IMR-90 (cell line): ENCODE measurements at regions not wholly inside any gene's neighbourhood (a gene's known extent, or its start where the extent isn't known, plus 50 kb on each side); places are given as distances from the start of the nearest gene placed in this dataset.

Source experiments
- ATAC-seq: fragments of 200-7000 bp; cut with Tn5 transposase; 2 replicates; pipeline ENCODE4 v1.9.1; 2020; ENCODE audit warnings: low read depth, mild to moderate bottlenecking, moderate library complexity
- BruUV-seq: library from RNA; stranded (reverse); fragments of 400-500 nt; replicated peaks from 2 replicates; lab custom pipeline; 2021; lab: Mats Ljungman, UMichigan
- CTCF ChIA-PET: fragments of 300-600 bp; formaldehyde crosslinking; extraction: SDS; loops from one replicate; lab custom pipeline; 2021; ENCODE audit warnings: antibody characterized with exemption; lab: Yijun Ruan, JAX
- POLR2A ChIA-PET: fragments of 300-600 bp; sonication (Branson Sonifier 250); formaldehyde crosslinking; loops from one replicate; lab custom pipeline; 2022; ENCODE audit warnings: antibody characterized with exemption; ENCODE audit not compliant: unreplicated experiment; lab: Charles Lee
- DNase-seq: peaks from one replicate; pipeline ENCODE4 v3.0.0; 2013
- H2AFZ ChIP-seq: replicated peaks from 2 replicates; pipeline ENCODE3; 2013; ENCODE audit warnings: low read length, mild to moderate bottlenecking; ENCODE audit not compliant: poor library complexity
- H2AK5ac ChIP-seq: 2 replicates; pipeline ENCODE4 v1.6.1; 2013; ENCODE audit warnings: low read depth, low read length, inconsistent platforms
- H2AK9ac ChIP-seq: replicated peaks from 2 replicates; pipeline ENCODE3; 2013; ENCODE audit warnings: mild to moderate bottlenecking, low read depth, low read length, moderate library complexity; ENCODE audit not compliant: poor library complexity
- H2BK120ac ChIP-seq: 2 replicates; pipeline ENCODE4 v1.6.1; 2013; ENCODE audit warnings: low read depth, low read length, inconsistent platforms
- H2BK15ac ChIP-seq: 3 replicates; pipeline ENCODE4 v1.6.1; 2013; ENCODE audit warnings: low read depth, low read length, inconsistent platforms
- H2BK20ac ChIP-seq: 2 replicates; pipeline ENCODE4 v1.6.1; 2013; ENCODE audit warnings: low read depth, mild to moderate bottlenecking, inconsistent platforms, low read length, moderate library complexity
- H2BK5ac ChIP-seq: 2 replicates; pipeline ENCODE4 v1.6.1; 2013; ENCODE audit warnings: mild to moderate bottlenecking, low read depth, low read length, inconsistent platforms; ENCODE audit not compliant: poor library complexity, severe bottlenecking
- H3K14ac ChIP-seq: replicated peaks from 2 replicates; pipeline ENCODE4 v1.6.1; 2013; ENCODE audit warnings: low read depth, low read length, inconsistent platforms
- H3K18ac ChIP-seq: 2 replicates; pipeline ENCODE4 v1.6.1; 2013; ENCODE audit warnings: low read depth, low read length, control low read depth
- H3K23ac ChIP-seq: 2 replicates; pipeline ENCODE4 v1.6.1; 2013; ENCODE audit warnings: low read depth, low read length, inconsistent platforms
- H3K27ac ChIP-seq: 2 replicates; pipeline ENCODE4 v1.5.1; 2013; ENCODE audit warnings: mild to moderate bottlenecking, control low read depth, low read length; ENCODE audit not compliant: insufficient read depth
- H3K27me3 ChIP-seq: 2 replicates; pipeline ENCODE4 v1.6.1; 2013; ENCODE audit warnings: low read length; ENCODE audit not compliant: control insufficient read depth, insufficient read depth
- H3K36me3 ChIP-seq: 2 replicates; pipeline ENCODE4 v1.6.1; 2013; ENCODE audit warnings: low read length, mixed read lengths; ENCODE audit not compliant: control insufficient read depth, insufficient read depth
- H3K4ac ChIP-seq: 2 replicates; pipeline ENCODE4 v1.6.1; 2013; ENCODE audit warnings: low read depth, low read length, inconsistent platforms
- H3K4me1 ChIP-seq: 2 replicates; pipeline ENCODE4 v1.6.1; 2013; ENCODE audit warnings: low read length, mixed read lengths; ENCODE audit not compliant: control insufficient read depth, insufficient read depth
- H3K4me2 ChIP-seq: 2 replicates; pipeline ENCODE4 v1.6.1; 2013; ENCODE audit warnings: low read depth, mild to moderate bottlenecking, control low read depth, low read length, moderate library complexity
- H3K4me3 ChIP-seq: 2 replicates; pipeline ENCODE4 v1.5.1; 2013; ENCODE audit warnings: low read depth, mild to moderate bottlenecking, control low read depth, low read length, moderate library complexity; ENCODE audit not compliant: insufficient read depth
- H3K56ac ChIP-seq: 2 replicates; pipeline ENCODE4 v1.6.1; 2013; ENCODE audit warnings: low read length, inconsistent platforms; ENCODE audit not compliant: insufficient read depth; ENCODE audit errors: extremely low read depth
- H3K79me1 ChIP-seq, 2 experiments: 2 replicates each; pipeline ENCODE4 v1.6.1; 2013; ENCODE audit warnings: low read length in 2 of 2, inconsistent platforms in 1 of 2, low read depth in 1 of 2
- H3K9ac ChIP-seq: 2 replicates; pipeline ENCODE4 v1.6.1; 2013; ENCODE audit warnings: low read depth, low read length, control low read depth
- H3K9me1 ChIP-seq: 2 replicates; pipeline ENCODE4 v1.6.1; 2013; ENCODE audit warnings: low read length, inconsistent platforms; ENCODE audit not compliant: insufficient read depth
- H3K9me3 ChIP-seq: 2 replicates; pipeline ENCODE4 v1.6.1; 2013; ENCODE audit warnings: low read length; ENCODE audit not compliant: control insufficient read depth, insufficient read depth
- H4K20me1 ChIP-seq: 2 replicates; pipeline ENCODE4 v1.6.1; 2013; ENCODE audit warnings: low read length, inconsistent platforms; ENCODE audit not compliant: insufficient read depth
- H4K5ac ChIP-seq: 2 replicates; pipeline ENCODE4 v1.6.1; 2013; ENCODE audit warnings: mild to moderate bottlenecking, low read depth, low read length, control low read depth
- H4K8ac ChIP-seq, 2 experiments: 2 replicates each; pipeline ENCODE4 v1.6.1; 2013; ENCODE audit warnings: low read depth in 2 of 2, low read length in 2 of 2, control low read depth in 1 of 2, inconsistent platforms in 1 of 2
- H4K91ac ChIP-seq: 2 replicates; pipeline ENCODE4 v1.6.1; 2013; ENCODE audit warnings: low read depth, low read length, inconsistent platforms; ENCODE audit not compliant: insufficient read depth
- BHLHE40 ChIP-seq: fragments of 150-350 bp; IDR thresholded peaks from 2 replicates; pipeline ENCODE4 v1.6.1; 2016; ENCODE audit warnings: mild to moderate bottlenecking, low read depth, low read length
- CEBPB ChIP-seq: IDR thresholded peaks from 2 replicates; pipeline ENCODE4 v1.6.1; 2012; ENCODE audit warnings: low read depth, low read length, improper control_type of control experiment
- CHD1 ChIP-seq: IDR thresholded peaks from 2 replicates; pipeline ENCODE4 v1.6.1; 2012; ENCODE audit warnings: low read depth, low read length, improper control_type of control experiment
- ELK1 ChIP-seq: fragments of 150-350 bp; IDR thresholded peaks from 2 replicates; pipeline ENCODE4 v1.6.1; 2016; ENCODE audit warnings: low read depth, mild to moderate bottlenecking, low read length, moderate library complexity, borderline replicate concordance
- FOS ChIP-seq: fragments of 150-350 bp; IDR thresholded peaks from 2 replicates; pipeline ENCODE4 v1.6.1; 2016; ENCODE audit warnings: low read depth, low read length
- MAZ ChIP-seq: IDR thresholded peaks from 2 replicates; pipeline ENCODE4 v1.6.1; 2012; ENCODE audit warnings: low read depth, mild to moderate bottlenecking, low read length, improper control_type of control experiment, moderate library complexity, borderline replicate concordance
- MXI1 ChIP-seq: IDR thresholded peaks from 2 replicates; pipeline ENCODE4 v1.6.1; 2012; ENCODE audit warnings: low read depth, mild to moderate bottlenecking, low read length, moderate library complexity, borderline replicate concordance
- RAD21 ChIP-seq: IDR thresholded peaks from 2 replicates; pipeline ENCODE4 v1.6.1; 2012; ENCODE audit warnings: low read length, improper control_type of control experiment
- RCOR1 ChIP-seq: IDR thresholded peaks from 2 replicates; pipeline ENCODE4 v1.6.1; 2012; ENCODE audit warnings: mild to moderate bottlenecking, low read length, improper control_type of control experiment; ENCODE audit not compliant: insufficient replicate concordance
- SMC3 ChIP-seq: fragments of 150-350 bp; IDR thresholded peaks from 2 replicates; pipeline ENCODE4 v1.6.1; 2016; ENCODE audit warnings: low read depth, mild to moderate bottlenecking, antibody characterized with exemption, low read length, moderate library complexity
- USF2 ChIP-seq: fragments of 150-350 bp; IDR thresholded peaks from 2 replicates; pipeline ENCODE4 v1.6.1; 2017; ENCODE audit warnings: mild to moderate bottlenecking, antibody characterized with exemption, low read length, low read depth
- WGBS, 2 experiments: methylation state at CpG; one replicate each; pipeline versions ENCODE4 v1.1.5 to v1.1.7; 2013; ENCODE audit warnings: missing lambda C conversion rate in 2 of 2; ENCODE audit not compliant: insufficient read length in 1 of 2; ENCODE audit errors: extremely low coverage in 2 of 2; 5-methylcytosine and 5-hydroxymethylcytosine counted together
- dilution Hi-C: fragments of 300-500 bp; cut with HindIII; formaldehyde crosslinking; loops from one replicate; pipeline ENCODE4 v1.14.3; 2018; ENCODE audit warnings: low sequenced_read_pairs; ENCODE audit not compliant: unreplicated experiment
- in situ Hi-C: fragments of 300-500 bp; cut with MboI; formaldehyde crosslinking; loops from 3 replicates; pipeline ENCODE4 v1.14.3; 2019; ENCODE audit warnings: low sequenced_read_pairs, inconsistent platforms, mixed read lengths
- intact Hi-C: fragments of 100-400 bp; cut with micrococcal nuclease; formaldehyde crosslinking; loops from 2 replicates; pipeline ENCODE4 v1.10.0; 2022

GRCh38 chr18:22673182-22673862 is 255.6 kb upstream of the CTAGE1 start (continued):
- TF ChIP-seq CHD1, result no peak

- Histone ChIP-seq H2BK15ac (peak overlapping the region; percentile 52; the same call in 2 of the 3 replicates), H4K5ac (peak overlapping the region; percentile 11; the same call in 1 of the 2 replicates), H3K9ac (peak overlapping the region; percentile 40; the same call in 1 of the 2 replicates), H3K9me3 (peaks cover 5% of the 10 kb centered on the region; the same call in 1 of the 2 replicates), H3K4me3 (no peak overlapping the region), H3K27ac (peak overlapping the region; percentile 10), H3K14ac (peak overlapping the region; percentile 27; the same call in 1 of the 2 replicates), H3K4me1 (peaks cover 13% of the 10 kb centered on the region; the same call in 1 of the 2 replicates), H3K18ac (peak overlapping the region; percentile 63; the same call in 1 of the 2 replicates), H2AK5ac (0 out of 2 replicates have a peak overlapping the region, but pooled peaks have one; percentile 55), H2BK20ac (peak overlapping the region; percentile 87), H3K27me3 (no peaks in the 10 kb centered on the region), H3K56ac (peak overlapping the region; percentile 59), H4K20me1 (no peaks in the 10 kb centered on the region), H3K23ac (0 out of 2 replicates have a peak overlapping the region, but pooled peaks have one; percentile 4), H3K36me3 (no peaks in the 10 kb centered on the region), H3K4ac (peak overlapping the region; percentile 58), H2AK9ac (no peak overlapping the region), H3K79me1 (no peaks in the 10 kb centered on the region), H4K8ac (peak overlapping the region; percentile 10 to 45; a peak in 3 of 4 replicates), H2AFZ (no peak overlapping the region), H4K91ac (peak overlapping the region; percentile 71), H2BK5ac (peak overlapping the region; percentile 85), H3K9me1 (no peaks in the 10 kb centered on the region), H3K4me2 (peak overlapping the region; percentile 54; the same call in 1 of the 2 replicates), H2BK120ac (peak overlapping the region; percentile 76)
- POLR2A ChIA-PET, result no interaction called here
- dilution Hi-C loops (no loop called here), in situ Hi-C loops (no loop called here), intact Hi-C loops (loop anchor here (2.0 kb wide), 1 partner anchor 35 kb away; no protein-coding TSS in a partner anchor)
- no TSS peak for BruUV-seq
- 43% methylated on average over 3 of the region's 3 CpGs; no CpG with 5 or more reads in 1 of the 2 experiments for WGBS, 2 experiments
- CTCF ChIA-PET, result no interaction called here
- DNase-seq (peak; percentile 94), ATAC-seq (peak; percentile 92)
- TF ChIP-seq RAD21 (peak; percentile 29; the same call in 1 of the 2 replicates), FOS (peak; percentile 99), USF2 (no peak), RCOR1 (peak; percentile 30), ELK1 (no peak), SMC3 (peak; percentile 28; the same call in 1 of the 2 replicates), BHLHE40 (peak; percentile 58; the same call in 1 of the 2 replicates), MXI1 (no peak), MAZ (no peak), CHD1 (no peak), CEBPB (peak; percentile 82)
Measured at GRCh38 chr18:22674272-22674671, 256.6 kb upstream of the CTAGE1 start.
